SH-SY5Y (cell line): ENCODE measurements at regions not wholly inside any gene's neighbourhood (a gene's known extent, or its start where the extent isn't known, plus 50 kb on each side); places are given as distances from the start of the nearest gene placed in this dataset.

Experiments used
- GATA2 ChIP-seq: IDR thresholded peaks from 2 replicates; pipeline ENCODE4 v1.6.1; 2011; ENCODE audit warnings: mild to moderate bottlenecking, low read depth, low read length
- GATA3 ChIP-seq: IDR thresholded peaks from 2 replicates; pipeline ENCODE4 v1.6.1; 2011; ENCODE audit warnings: low read depth, mild to moderate bottlenecking, low read length, moderate library complexity

- TF ChIP-seq GATA2 (no peak), GATA3 (no peak)
Measured at GRCh38 chr7:11895337-11895736, 63.3 kb upstream of the THSD7A start.

- TF ChIP-seq GATA3 (no peak), GATA2 (0 out of 2 replicates have a peak, but pooled peaks have one; percentile 5)
Measured at GRCh38 chr7:11896663-11897062, 64.7 kb upstream of the THSD7A start.

DNA sequence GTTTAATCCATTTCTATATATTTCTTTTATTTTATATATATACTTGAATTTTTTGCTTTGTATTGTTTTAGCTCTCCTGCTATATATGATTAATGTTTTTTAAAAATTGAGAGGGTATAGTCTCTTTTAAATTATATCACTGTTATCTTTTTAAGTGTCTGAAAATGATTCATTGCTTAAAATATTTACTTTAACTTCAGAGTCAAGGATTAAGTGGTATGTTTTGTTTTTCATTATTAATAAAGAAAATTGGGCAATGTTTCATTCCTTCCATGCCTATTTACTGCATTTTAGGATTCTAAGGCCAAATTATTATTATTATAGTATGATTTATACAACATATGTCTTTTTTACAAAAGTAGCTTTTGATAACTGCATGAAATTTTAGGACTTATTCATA lies 67.2 kb upstream of the THSD7A start:
- TF ChIP-seq GATA2 = no peak
- no peak for TF ChIP-seq GATA3

DNA sequence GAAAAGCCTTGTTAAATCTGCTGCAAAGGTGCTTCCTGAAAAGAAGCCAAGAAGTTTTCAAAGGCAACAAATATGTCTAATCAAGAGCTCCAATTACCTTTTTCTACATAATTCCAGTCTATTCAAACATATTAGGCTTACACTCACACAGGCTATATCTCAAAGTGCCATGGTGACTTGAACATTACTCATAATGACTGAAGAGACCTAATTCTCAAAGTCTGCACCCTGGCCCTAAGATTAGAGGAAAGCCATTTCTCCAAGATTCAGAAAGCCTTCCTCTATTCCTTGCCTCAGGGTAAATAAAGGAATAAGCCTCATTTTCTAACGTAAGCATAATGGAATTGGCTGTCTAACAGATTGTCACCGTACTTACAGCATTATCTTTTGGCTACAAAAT lies 78.3 kb upstream of the THSD7A start:
- TF ChIP-seq GATA3 (no peak), GATA2 (no peak)

DNA sequence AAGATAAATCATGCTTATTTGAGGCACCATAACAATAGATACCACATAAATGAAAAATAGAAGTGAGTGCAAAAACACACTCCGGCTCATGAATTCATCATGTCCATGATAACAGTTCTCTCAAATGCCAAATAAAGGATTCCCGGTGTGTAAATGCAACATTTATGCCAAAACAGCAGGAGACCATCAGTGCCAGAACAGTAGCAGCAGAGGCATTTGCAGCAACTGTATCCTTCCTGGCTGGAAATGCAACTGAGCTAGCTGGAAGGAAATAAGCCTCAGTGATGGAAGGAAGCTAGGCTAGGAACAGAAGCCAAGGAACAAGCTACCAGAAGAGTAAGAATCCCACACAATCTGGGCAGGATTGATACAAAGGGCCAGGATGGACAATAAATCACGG lies 79.9 kb upstream of the THSD7A start:
- TF ChIP-seq GATA3 (no peak), GATA2 (no peak)

GRCh38 chr7:11914645-11915044 lies 82.6 kb upstream of the THSD7A start:
- TF ChIP-seq GATA3 (no peak), GATA2 (no peak)

- TF ChIP-seq GATA3 (no peak), GATA2 (no peak)
Measured at GRCh38 chr7:11923376-11923930, 91.5 kb upstream of the THSD7A start.

DNA sequence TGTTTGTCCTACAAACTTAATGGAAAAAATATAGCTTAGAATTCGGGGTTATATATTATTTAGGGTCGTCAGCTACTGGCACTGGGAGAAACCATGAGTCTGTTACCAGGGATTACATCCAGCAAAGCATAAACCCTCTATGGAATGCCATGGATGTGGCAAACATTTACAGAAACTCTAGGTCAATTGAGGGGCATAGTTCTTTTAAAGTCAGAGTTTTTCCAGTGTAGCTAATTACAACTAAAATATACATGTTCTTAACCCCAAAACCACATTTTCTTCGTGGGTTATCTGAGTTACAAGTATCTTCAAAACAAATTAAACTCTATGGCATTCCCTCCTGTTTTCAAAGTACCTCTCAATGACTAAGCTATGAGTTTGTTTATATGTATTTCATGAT lies 99.3 kb upstream of the THSD7A start:
- no peak for TF ChIP-seq GATA2
- no peak for TF ChIP-seq GATA3

- TF ChIP-seq GATA3 (no peak), GATA2 (no peak)
Measured at GRCh38 chr7:11934796-11935195, 102.8 kb upstream of the THSD7A start.

DNA sequence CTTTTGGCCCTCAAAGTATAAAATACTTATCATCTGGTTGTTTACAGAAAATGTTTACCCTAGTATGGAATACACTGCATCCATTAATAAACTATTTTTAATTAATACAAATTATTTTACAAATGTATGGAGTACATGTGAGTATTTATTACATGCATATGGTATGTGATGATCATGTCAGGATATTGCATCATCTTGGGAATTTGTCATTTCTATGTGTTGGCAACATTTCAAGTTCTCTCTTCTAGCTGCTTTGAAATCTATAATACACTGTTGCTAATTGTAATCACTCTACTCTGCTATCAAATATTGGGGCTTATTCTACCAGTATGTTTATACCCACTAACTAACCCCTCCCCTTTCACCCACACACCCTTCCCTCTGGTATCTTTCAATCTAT lies 103.9 kb upstream of the THSD7A start:
- no peak for TF ChIP-seq GATA2
- TF ChIP-seq GATA3 = no peak

DNA sequence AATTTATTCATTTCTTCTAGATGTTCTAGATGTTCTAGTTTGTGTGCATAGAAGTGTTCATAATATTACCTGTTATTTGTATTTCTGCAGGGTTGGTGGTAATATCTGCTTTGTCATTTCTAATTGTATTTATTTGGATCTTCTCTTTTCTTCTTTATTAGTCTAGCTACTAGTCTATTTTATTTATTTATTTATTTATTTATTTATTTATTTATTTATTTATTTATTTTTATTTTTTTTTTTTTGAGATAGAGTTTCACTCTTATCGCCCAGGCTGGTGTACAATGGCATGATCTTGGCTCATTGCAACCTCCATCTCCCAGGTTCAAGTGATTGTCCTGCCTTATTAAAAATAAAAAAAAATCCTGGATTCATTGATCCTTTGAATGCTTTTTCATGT lies 114.8 kb upstream of the THSD7A start:
- no peak for TF ChIP-seq GATA2
- no peak for TF ChIP-seq GATA3

GRCh38 chr7:11950281-11950680 lies 118.3 kb upstream of the THSD7A start:
- TF ChIP-seq GATA2 (no peak), GATA3 (no peak)

- TF ChIP-seq GATA3 = no peak
- TF ChIP-seq GATA2 = no peak
Measured at GRCh38 chr7:11950942-11951341, 118.9 kb upstream of the THSD7A start.

DNA sequence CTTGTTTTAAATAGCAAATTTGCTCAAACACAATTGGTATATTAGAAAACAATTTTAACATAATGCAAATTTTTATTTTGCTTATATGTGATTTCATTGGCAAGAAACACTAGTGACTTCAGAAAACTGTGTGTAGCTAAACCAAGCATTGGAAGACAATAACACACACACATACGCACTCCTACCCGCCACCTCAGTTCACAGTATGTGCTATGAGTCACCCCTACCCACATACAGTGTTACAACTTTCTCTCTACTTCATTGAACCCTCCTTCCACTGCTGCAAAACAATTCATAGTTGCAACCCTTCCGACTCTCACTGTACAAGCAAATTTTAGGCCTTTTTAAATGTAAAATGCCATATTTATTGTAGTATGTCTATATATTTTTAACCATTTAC lies 119.9 kb upstream of the THSD7A start:
- no peak for TF ChIP-seq GATA3
- no peak for TF ChIP-seq GATA2

DNA sequence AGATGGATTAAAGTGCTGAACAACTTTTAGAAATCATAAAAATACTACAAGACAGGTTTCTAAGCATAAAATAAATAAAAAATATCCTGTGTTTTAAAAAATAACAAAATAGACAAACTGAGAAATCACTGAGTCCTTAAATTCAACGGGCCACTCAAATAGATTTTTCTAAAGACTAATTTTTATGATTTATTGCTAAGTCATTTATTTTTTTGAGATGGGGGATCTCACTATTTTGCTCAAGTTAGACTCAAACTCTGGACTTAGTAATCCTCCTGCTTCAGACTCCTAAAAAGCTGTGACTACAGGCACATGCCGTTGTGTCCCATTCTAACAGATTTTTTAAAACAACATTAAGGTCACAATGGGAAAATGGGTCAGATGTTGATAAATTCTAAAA lies 121.0 kb upstream of the THSD7A start:
- TF ChIP-seq GATA3 (no peak), GATA2 (no peak)

DNA sequence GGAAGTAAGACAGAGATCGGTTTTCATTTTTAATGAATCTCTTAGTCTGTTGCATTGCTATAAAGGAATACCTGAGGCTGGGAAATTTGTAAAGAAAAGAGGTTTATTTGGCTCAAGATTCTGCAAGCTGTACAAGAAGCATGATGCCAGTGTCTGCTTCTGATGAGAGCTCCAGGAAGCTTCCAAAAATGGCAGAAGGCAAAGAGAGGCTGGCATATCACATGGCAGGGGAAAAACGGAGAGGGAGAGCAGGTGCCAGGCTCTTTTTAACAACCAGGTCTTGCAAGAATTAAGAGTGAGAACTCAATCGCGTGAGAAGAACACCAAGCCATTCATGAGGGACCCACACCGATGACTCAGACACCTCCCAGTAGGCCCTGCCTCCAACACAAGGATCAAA lies 125.0 kb upstream of the THSD7A start:
- TF ChIP-seq GATA2 = no peak
- TF ChIP-seq GATA3 = no peak

DNA sequence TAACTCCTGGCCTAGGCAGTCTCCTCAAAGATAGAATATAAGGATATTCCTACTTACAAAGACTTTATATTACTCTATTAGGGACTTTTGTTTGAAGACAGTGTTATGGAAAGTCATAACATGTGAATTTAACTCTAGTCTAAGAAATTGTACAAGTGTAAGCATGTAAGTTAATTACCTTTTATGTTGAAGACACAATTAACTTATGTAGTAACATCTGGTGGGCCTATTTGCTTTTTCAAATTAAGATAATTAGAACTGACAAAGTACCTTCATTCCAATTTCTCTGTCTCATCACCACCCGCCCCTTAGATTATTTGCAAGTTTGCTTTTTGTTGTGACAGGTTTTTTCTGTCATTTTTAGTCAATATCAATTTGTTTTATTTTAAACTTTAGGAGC lies 126.0 kb upstream of the THSD7A start:
- TF ChIP-seq GATA2 (no peak), GATA3 (no peak)
